ENCODE measurements at regions not wholly inside any gene's neighbourhood (a gene's known extent, or its start where the extent isn't known, plus 50 kb on each side); places are given as distances from the start of the nearest gene placed in this dataset.

DNA sequence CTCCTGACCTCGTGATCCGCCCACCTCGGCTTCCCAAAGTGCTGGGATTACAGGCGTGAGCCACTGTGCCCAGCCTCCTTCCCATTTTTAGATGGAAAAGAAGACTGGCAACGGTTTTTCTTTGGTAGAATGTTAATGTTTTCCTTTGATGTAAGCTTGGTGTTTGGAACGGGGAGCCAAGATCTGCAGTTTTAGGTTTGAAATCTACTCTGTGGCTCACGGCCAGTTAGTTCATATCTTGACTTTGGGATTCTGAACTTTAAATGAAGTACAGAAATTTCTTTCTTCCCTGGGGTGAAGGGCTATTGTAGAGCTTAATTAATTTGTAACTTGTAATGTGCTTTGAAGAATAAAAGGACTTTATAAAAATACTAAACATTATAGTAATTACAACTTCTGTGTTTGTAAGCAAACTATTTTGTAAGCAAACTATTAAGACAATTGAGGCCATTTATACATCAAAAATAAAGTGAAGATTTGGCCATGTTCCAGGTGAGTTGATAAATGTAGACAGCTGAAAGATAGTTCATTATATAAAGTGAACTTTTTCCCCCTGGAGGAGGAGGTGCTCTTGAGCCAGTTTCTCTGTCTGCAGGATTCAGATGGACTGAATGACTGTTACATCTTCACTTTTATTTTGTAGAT, 117.1 kb upstream of the TUT7 start:
- no peak for TF ChIP-seq CTCF (IDR thresholded peaks at IDR 0.05 in 8 of 11, conservative IDR thresholded peaks at IDR 0.05 in 3 of 11)
- TF ChIP-seq POLR2AphosphoS5 (IDR thresholded peaks at IDR 0.05) = no peak

All from spleen (tissue), 7 donors.